ENCODE measurements at regions not wholly inside any gene's neighbourhood (a gene's known extent, or its start where the extent isn't known, plus 50 kb on each side); places are given as distances from the start of the nearest gene placed in this dataset.

DNA sequence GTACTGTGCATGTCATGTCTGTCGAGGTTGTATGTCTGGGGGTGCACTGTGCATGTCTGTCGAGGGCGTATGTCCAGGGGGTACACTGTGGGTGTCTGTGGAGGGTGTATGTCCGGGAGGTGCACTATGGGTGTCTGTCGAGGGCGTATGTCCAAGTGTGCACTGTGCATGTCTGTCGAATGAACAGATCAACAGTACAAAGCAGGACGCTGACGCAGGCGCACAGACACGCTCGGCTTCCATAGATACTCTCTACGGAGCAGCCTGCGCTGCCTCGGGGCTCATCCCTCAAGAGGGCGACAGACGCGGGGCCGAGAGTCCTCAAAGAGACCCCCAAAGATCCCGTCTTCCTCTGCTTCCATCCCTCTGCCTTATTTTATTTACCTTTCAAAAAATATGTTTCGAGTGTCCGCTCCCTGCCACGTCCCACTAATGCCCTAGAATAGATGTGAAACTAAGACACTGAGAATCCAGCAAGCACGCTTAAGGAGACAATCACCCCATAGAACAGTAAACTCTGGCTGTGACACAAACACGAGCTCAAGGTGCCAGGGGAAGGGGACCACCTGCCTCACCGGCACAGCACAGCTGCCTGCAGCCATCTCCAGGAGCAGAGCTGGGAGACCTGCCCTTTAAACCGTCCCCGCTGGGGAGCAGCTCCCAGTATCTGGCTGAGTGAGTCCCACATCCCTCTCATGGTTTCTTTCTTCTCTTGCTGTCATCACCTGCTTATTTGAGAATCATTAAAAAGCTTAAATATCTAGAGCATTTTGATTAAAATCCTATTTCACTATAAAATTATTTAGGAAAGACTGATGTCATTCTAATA is 250.5 kb upstream of the MYT1L start:
- TF ChIP-seq CSDC2 (CRISPR knock-in tag; IDR thresholded peaks at IDR 0.05) (no peak), TCF4 (CRISPR knock-in tag; IDR thresholded peaks at IDR 0.05; ENCODE audit: borderline replicate concordance) (no peak), RARB (CRISPR knock-in tag; IDR thresholded peaks at IDR 0.05) (no peak), PATZ1 (CRISPR knock-in tag; IDR thresholded peaks at IDR 0.05; ENCODE audit: borderline replicate concordance) (no peak), ZNF565 (CRISPR knock-in tag; conservative IDR thresholded peaks at IDR 0.05; ENCODE audit: low read depth) (no peak), ZC3H10 (CRISPR knock-in tag; IDR thresholded peaks at IDR 0.05) (no peak), GLIS3 (CRISPR knock-in tag; IDR thresholded peaks at IDR 0.05) (no peak), OSR1 (CRISPR knock-in tag; IDR thresholded peaks at IDR 0.05) (no peak), ZFP3 (CRISPR knock-in tag; IDR thresholded peaks at IDR 0.05) (no peak), ARNTL (CRISPR knock-in tag; IDR thresholded peaks at IDR 0.05; ENCODE audit: borderline replicate concordance, low read depth) (no peak), ZFP30 (CRISPR knock-in tag; IDR thresholded peaks at IDR 0.05) (no peak), SNAI2 (CRISPR knock-in tag; IDR thresholded peaks at IDR 0.05) (no peak)
- TF ChIP-seq, protein P1, sequence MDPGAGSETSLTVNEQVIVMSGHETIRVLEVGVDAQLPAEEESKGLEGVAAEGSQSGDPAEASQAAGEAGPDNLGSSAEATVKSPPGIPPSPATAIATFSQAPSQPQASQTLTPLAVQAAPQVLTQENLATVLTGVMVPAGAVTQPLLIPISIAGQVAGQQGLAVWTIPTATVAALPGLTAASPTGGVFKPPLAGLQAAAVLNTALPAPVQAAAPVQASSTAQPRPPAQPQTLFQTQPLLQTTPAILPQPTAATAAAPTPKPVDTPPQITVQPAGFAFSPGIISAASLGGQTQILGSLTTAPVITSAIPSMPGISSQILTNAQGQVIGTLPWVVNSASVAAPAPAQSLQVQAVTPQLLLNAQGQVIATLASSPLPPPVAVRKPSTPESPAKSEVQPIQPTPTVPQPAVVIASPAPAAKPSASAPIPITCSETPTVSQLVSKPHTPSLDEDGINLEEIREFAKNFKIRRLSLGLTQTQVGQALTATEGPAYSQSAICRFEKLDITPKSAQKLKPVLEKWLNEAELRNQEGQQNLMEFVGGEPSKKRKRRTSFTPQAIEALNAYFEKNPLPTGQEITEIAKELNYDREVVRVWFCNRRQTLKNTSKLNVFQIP (CRISPR knock-in tag; IDR thresholded peaks at IDR 0.05; ENCODE audit: borderline replicate concordance, low read depth): no peak

All from SK-N-SH treated with all-trans-retinoic acid at 6 μM for 48 hours (cell line).